ENCODE measurements at regions not wholly inside any gene's neighbourhood (a gene's known extent, or its start where the extent isn't known, plus 50 kb on each side); places are given as distances from the start of the nearest gene placed in this dataset.
"Not testable (repeated sequence)": the region's sequence is repeated elsewhere in the genome, so short reads cannot be mapped to it uniquely, and the experiment has no call there.

DNA sequence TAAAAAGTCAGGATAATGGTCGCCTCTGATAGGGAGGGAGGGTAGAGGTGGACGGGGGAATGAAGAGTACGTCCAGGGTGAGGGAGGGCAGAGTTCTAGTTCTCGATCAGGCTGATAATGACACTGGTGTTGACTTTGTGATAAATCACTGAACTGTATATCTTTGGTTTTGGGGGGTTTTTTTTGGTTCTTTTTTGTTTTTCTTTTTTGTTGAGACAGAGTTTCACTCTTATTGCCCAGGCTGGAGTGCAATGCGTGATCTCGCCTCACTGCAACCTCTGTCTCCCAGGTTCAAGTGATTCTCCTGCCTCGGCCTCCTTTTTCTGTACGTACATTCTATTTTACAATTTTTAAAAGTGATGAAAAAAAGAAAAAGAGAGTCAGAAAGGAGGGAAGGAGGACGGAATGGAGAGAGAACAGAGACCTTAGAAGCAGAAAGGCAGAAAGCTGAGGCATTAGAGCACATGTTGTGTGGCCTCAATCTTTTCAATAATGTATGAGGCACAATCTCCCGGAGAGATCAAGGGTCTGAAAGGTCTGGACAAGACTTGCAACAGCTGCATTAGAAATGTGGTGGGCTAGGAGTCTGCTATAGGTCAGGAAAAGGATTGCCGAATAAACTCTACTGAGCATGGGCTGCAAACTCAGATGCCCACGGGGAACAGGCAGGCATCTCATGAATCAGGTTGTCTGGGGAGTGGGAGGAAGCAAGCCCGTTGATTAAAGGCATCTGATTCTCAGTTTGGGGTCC is 174.8 kb downstream of the TOMM20 start:
- Histone ChIP-seq H3K9ac (ENCODE audit: low read length) (no peak overlapping the region), H3K9me3 (ENCODE audit: low read length) (peaks cover 3% of the 10 kb centered on the region), H2AFZ (ENCODE audit: low read depth, low read length) (no peak overlapping the region), H3K4me2 (ENCODE audit: low read length) (no peak overlapping the region), H3F3A (ENCODE audit: insufficient read depth, low read length, poor library complexity, severe bottlenecking) (no peaks in the 10 kb centered on the region), H3K27me3 (ENCODE audit: insufficient read depth, low read depth, low read length) (no peaks in the 10 kb centered on the region), H3K4me3 (ENCODE audit: low read length) (no peak overlapping the region), H3K79me2 (replicated peaks; ENCODE audit: insufficient read depth, low read length) (no peaks in the 10 kb centered on the region), H3K9me2 (ENCODE audit: insufficient read depth, low read length) (no peaks in the 10 kb centered on the region), H3K36me3 (ENCODE audit: insufficient read depth, low read length) (no peaks in the 10 kb centered on the region), H4K20me1 (ENCODE audit: insufficient read depth) (no peaks in the 10 kb centered on the region), H3K27ac (ENCODE audit: low read length) (no peak overlapping the region)
- TF ChIP-seq EP300 (conservative IDR thresholded peaks at IDR 0.05; ENCODE audit: poor library complexity, severe bottlenecking) (no peak), EZH2 (IDR thresholded peaks at IDR 0.05; ENCODE audit: borderline replicate concordance, insufficient read depth, low read length, poor library complexity, severe bottlenecking) (no peak), TAF1 (IDR thresholded peaks at IDR 0.05; ENCODE audit: low read depth) (no peak), RAD21 (conservative IDR thresholded peaks at IDR 0.05) (no peak), MXI1 (conservative IDR thresholded peaks at IDR 0.05; ENCODE audit: poor library complexity, severe bottlenecking) (no peak), POLR2AphosphoS5 (IDR thresholded peaks at IDR 0.05) (no peak), SMC3 (conservative IDR thresholded peaks at IDR 0.05; ENCODE audit: poor library complexity) (no peak)
- TF ChIP-seq, protein P1, sequence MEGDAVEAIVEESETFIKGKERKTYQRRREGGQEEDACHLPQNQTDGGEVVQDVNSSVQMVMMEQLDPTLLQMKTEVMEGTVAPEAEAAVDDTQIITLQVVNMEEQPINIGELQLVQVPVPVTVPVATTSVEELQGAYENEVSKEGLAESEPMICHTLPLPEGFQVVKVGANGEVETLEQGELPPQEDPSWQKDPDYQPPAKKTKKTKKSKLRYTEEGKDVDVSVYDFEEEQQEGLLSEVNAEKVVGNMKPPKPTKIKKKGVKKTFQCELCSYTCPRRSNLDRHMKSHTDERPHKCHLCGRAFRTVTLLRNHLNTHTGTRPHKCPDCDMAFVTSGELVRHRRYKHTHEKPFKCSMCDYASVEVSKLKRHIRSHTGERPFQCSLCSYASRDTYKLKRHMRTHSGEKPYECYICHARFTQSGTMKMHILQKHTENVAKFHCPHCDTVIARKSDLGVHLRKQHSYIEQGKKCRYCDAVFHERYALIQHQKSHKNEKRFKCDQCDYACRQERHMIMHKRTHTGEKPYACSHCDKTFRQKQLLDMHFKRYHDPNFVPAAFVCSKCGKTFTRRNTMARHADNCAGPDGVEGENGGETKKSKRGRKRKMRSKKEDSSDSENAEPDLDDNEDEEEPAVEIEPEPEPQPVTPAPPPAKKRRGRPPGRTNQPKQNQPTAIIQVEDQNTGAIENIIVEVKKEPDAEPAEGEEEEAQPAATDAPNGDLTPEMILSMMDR (IDR thresholded peaks at IDR 0.05; ENCODE audit: poor library complexity, severe bottlenecking), result no peak
- TF ChIP-seq, protein P2, sequence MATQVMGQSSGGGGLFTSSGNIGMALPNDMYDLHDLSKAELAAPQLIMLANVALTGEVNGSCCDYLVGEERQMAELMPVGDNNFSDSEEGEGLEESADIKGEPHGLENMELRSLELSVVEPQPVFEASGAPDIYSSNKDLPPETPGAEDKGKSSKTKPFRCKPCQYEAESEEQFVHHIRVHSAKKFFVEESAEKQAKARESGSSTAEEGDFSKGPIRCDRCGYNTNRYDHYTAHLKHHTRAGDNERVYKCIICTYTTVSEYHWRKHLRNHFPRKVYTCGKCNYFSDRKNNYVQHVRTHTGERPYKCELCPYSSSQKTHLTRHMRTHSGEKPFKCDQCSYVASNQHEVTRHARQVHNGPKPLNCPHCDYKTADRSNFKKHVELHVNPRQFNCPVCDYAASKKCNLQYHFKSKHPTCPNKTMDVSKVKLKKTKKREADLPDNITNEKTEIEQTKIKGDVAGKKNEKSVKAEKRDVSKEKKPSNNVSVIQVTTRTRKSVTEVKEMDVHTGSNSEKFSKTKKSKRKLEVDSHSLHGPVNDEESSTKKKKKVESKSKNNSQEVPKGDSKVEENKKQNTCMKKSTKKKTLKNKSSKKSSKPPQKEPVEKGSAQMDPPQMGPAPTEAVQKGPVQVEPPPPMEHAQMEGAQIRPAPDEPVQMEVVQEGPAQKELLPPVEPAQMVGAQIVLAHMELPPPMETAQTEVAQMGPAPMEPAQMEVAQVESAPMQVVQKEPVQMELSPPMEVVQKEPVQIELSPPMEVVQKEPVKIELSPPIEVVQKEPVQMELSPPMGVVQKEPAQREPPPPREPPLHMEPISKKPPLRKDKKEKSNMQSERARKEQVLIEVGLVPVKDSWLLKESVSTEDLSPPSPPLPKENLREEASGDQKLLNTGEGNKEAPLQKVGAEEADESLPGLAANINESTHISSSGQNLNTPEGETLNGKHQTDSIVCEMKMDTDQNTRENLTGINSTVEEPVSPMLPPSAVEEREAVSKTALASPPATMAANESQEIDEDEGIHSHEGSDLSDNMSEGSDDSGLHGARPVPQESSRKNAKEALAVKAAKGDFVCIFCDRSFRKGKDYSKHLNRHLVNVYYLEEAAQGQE (IDR thresholded peaks at IDR 0.05; ENCODE audit: borderline replicate concordance), result no peak

DNA sequence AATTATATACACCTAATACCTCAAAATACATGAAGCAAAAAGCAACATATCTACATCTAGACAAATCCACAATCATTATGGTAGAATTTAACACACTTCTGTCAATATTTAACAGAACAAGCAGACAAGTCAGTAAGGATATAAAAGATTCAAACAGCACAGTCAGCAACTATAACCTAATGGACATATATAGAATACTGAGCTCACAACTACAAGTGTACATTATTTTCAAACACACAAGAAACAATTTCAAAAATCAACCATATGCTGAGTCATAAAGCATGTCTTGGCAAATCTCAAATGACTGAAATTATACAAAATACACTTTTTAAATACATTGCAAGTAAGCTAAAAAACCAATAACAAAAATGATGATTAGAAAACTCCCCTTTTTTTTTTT is 178.0 kb downstream of the TOMM20 start:
- no peak for TF ChIP-seq MXI1 (conservative IDR thresholded peaks at IDR 0.05; ENCODE audit: poor library complexity, severe bottlenecking)
- TF ChIP-seq RAD21 (conservative IDR thresholded peaks at IDR 0.05), result no peak
- TF ChIP-seq SMC3 (conservative IDR thresholded peaks at IDR 0.05; ENCODE audit: poor library complexity), result no peak
- TF ChIP-seq TAF1 (IDR thresholded peaks at IDR 0.05; ENCODE audit: low read depth), result no peak
- TF ChIP-seq, protein P2 (IDR thresholded peaks at IDR 0.05; ENCODE audit: borderline replicate concordance), result no peak
- TF ChIP-seq, protein P1 (IDR thresholded peaks at IDR 0.05; ENCODE audit: poor library complexity, severe bottlenecking), result no peak
- no peak for TF ChIP-seq POLR2AphosphoS5 (IDR thresholded peaks at IDR 0.05)
- TF ChIP-seq EZH2 (IDR thresholded peaks at IDR 0.05; ENCODE audit: borderline replicate concordance, insufficient read depth, low read length, poor library complexity, severe bottlenecking), result no peak
- no peak for TF ChIP-seq EP300 (conservative IDR thresholded peaks at IDR 0.05; ENCODE audit: poor library complexity, severe bottlenecking)
- H3K27ac ChIP-seq (ENCODE audit: low read length), result no peak overlapping the region
- H3K27me3 ChIP-seq (ENCODE audit: insufficient read depth, low read depth, low read length), result no peaks in the 10 kb centered on the region
- H3K9me3 ChIP-seq (ENCODE audit: low read length), result peaks cover 3% of the 10 kb centered on the region
- no peak overlapping the region for H3K9ac ChIP-seq (ENCODE audit: low read length)
- H3F3A ChIP-seq (ENCODE audit: insufficient read depth, low read length, poor library complexity, severe bottlenecking), result no peaks in the 10 kb centered on the region
- H3K79me2 ChIP-seq (replicated peaks; ENCODE audit: insufficient read depth, low read length), result no peaks in the 10 kb centered on the region
- H4K20me1 ChIP-seq (ENCODE audit: insufficient read depth), result no peaks in the 10 kb centered on the region
- H3K9me2 ChIP-seq (ENCODE audit: insufficient read depth, low read length), result no peaks in the 10 kb centered on the region
- no peaks in the 10 kb centered on the region for H3K36me3 ChIP-seq (ENCODE audit: insufficient read depth, low read length)
- no peak overlapping the region for H3K4me2 ChIP-seq (ENCODE audit: low read length)
- H2AFZ ChIP-seq (ENCODE audit: low read depth, low read length), result no peak overlapping the region
- no peak overlapping the region for H3K4me3 ChIP-seq (ENCODE audit: low read length)

DNA sequence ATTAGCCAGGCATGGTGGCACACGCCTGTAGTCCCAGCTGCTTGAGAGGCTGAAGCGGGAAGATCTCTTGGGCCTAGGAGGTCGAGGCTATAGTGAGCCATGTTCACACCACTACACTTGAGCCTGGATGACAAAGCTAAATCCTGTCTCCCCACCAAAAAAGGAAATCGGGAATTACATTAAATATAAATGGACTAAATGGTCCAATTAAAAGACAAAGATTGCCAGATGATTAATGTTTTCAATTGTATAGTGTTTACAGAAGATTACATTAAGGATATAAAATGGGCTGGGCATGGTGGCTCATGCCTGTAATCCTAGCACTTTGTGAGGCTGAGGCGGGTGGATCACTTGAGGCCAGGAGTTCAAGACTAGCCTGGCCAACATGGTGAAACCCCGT is 179.1 kb downstream of the TOMM20 start:
- H3K4me3 ChIP-seq (ENCODE audit: low read length); H3K4me2 ChIP-seq (ENCODE audit: low read length): not testable (repeated sequence)

More for the DNA sequence above, 179.1 kb downstream of the TOMM20 start:
- not testable (repeated sequence) for H3K27me3 ChIP-seq (ENCODE audit: insufficient read depth, low read depth, low read length); H3K79me2 ChIP-seq (replicated peaks; ENCODE audit: insufficient read depth, low read length); H3K36me3 ChIP-seq (ENCODE audit: insufficient read depth, low read length); H3K27ac ChIP-seq (ENCODE audit: low read length); H3F3A ChIP-seq (ENCODE audit: insufficient read depth, low read length, poor library complexity, severe bottlenecking); H3K9ac ChIP-seq (ENCODE audit: low read length); H3K9me3 ChIP-seq (ENCODE audit: low read length); H3K9me2 ChIP-seq (ENCODE audit: insufficient read depth, low read length); H2AFZ ChIP-seq (ENCODE audit: low read depth, low read length); H4K20me1 ChIP-seq (ENCODE audit: insufficient read depth)

Data from neural cell (in vitro differentiated cells).